GM18498 (cell line): ENCODE measurements at regions not wholly inside any gene's neighbourhood (a gene's known extent, or its start where the extent isn't known, plus 50 kb on each side); places are given as distances from the start of the nearest gene placed in this dataset.

Source experiments
- ATAC-seq: cut with Tn5 transposase; IDR thresholded peaks from one replicate; pipeline ENCODE4 v1.9.1; 2021; ENCODE audit warnings: mild to moderate bottlenecking, moderate library complexity; ENCODE audit not compliant: unreplicated experiment

- no peak for ATAC-seq
Measured at GRCh38 chr6:26280407-26280806, 84.6 kb upstream of the BTN3A2 start.

DNA sequence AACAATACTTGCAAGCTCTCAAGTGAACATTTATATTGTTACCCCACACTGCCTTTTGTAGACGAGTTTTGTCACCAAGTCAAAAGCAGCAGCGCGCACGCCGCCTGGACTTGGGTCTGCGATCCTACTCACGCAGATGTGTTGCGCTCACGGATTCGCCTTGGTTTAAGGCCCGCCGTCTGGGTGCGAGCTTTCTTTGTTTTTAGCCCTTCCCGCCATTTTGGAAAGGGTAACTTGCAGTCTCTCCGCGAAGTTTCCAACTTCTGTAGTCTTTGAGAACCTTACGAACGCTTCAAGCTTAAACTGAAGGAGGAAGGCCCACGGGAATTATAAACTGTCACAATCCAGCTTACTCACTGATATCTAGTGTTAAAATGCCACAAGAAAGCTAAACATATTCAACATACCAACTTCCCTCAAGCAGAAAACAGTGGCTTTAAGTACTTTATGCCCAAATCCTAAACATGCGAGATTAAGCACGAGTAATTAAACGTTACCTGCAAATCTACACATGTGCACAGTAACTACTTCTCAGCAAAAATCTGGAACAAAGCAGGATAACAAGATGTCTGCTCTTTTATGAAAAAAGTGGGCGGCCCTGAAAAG, 80.4 kb upstream of the BTN3A2 start:
- no peak for ATAC-seq

DNA sequence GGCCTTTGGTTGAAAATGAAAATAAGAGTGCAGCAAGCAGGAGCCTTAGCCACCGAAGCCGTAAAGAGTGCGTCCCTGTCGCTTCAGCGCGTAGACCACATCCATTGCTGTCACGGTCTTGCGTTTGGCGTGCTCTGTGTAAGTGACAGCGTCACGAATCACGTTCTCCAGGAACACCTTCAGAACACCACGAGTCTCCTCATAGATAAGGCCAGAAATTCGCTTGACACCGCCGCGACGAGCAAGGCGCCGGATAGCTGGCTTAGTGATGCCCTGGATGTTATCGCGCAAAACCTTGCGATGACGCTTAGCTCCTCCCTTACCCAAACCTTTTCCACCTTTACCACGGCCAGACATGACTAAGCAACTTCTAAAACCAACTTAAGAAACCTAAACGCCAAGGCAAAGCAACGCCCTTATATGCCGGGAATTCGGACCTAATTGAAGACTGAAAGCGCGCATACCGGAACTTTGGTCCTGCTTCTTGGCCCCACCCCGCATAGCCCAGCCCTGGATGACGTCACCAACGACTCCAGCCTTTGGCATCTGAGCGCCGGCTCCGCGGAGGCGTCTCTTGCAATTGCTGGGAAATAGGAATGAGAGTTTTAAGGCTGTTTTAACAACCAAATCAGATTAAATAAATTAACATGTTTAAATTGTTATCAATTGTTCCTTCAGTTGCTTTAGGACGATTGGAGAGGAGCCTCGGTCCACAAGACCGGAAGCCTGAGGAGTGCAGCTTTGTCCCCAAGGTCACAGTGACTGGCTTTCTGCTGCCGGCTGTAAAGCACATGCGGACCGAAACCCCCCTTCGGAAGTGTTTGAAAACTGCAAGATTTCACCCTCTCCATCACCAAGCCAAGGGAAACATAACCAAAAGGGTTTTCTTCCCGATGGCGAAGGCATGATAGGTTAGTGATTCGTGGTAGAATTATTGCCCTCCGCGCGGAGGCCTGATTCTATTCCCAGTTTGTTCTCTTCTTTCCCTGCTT, 79.6 kb upstream of the BTN3A2 start:
- peak; percentile 73 for ATAC-seq

GRCh38 chr6:26286168-26286877, 78.7 kb upstream of the BTN3A2 start:
- no peak for ATAC-seq

GRCh38 chr6:26288155-26288554, 76.8 kb upstream of the BTN3A2 start:
- no peak for ATAC-seq

DNA sequence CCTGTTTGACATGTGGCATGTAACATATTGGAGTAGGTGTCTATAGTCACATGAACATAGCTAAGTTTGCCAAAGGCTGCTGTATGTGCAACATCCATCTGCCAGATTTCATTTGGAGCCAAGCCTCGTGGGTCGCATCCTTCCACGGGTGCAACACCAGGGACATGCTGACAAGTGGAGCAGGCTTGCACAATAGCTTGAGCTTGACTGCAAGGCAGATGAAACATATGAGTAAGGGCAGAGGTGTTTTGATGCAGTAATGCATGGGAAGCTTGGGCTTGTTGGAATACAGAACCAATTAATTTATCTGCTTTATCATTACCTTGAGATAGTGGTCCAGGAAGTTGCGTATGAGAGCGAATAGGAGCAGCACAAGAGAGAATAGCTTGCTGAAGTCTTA, 74.1 kb upstream of the BTN3A2 start:
- ATAC-seq = no peak

GRCh38 chr6:26292709-26293108, 72.3 kb upstream of the BTN3A2 start:
- no peak for ATAC-seq

GRCh38 chr6:26294302-26294701, 70.7 kb upstream of the BTN3A2 start:
- no peak for ATAC-seq

DNA sequence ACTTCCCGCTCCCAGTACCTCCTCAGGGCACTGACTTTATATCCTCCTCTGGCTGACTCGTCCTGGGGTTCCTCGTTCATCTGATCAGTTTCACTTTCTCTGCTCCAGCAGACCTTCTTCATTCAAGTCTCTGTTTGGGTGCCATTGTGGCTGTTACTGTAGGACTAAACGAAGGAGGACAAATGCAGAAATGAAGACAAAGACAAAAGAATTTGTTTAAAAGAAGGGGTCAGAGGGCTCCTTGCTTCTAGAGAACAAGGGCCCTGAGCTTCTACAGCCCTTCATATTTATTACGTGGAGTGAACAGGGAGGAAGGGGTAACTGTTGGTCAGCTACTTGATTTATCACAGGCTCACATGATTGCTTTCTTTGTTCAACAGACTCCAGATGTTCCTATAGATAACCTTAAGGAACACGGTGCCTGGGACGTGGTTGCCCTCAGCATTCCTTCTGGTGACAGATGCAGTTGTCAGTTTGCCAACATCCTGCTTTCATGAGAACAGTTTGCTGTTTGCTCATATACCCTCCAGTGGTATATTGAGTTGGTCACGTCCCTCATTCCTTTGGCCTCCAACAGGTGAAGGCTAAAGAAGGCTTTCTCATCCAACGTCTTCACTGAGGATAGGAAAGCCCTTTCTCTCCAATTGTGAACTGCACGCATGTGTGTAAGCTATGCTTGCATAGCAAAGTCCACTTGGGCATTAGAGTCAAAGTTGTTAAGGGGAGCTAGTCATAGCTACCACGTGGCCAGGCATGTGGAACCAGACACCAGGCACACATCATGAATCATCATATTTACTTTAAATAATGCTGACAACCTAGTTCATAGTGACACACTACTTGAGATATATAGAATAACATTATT, 69.1 kb upstream of the BTN3A2 start:
- no peak for ATAC-seq

DNA sequence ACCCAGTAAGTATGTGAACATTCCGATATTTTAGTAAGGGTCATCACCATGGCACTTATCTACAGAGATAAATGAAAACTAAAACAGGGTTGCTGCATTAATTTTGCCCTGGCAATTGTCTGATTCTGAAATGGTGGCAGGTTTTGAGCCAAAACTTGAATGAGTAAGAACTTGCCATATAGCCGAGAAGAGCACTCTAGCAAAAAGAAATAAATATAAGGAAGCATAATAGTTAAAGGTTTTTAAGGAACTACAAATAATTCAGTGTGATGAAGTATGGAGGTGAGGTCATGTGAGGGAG, 68.5 kb upstream of the BTN3A2 start:
- no peak for ATAC-seq

DNA sequence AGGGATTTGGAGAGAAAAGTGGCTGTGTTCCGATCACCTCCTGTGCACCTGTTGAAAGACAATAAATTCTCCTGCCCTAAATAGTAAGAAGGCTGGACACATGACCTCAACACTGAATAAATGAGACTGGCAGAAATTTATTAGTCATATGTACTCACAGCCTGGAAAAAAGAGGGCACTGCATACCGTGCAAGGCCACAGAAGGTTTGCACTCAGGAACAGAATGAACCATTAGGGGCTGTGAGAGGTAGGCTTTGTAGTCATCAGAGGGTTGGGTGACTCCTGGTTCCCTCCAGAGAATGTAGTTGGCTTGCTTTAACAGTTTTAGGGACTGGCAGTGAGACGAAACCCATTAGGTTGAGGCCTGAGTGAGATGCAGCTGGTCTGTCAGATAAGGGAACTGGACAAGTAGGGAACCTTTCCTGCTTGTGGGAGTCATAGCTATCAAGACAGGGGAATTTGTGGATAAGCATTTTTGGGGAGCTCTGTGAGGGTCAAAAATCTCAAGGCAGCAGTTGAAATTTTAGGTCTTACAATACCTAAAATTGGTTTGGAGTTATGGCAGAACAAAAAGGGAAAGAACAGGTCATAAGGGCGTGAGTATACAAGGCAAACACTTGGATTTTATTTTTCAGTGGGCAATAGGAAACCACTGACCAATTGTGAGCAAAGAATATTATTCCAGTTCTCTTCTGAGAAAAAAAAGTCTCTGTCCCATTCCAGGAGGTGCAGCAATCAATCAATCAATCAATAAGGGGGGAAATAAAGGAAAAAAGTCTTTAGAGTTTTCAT, 67.9 kb upstream of the BTN3A2 start:
- ATAC-seq = no peak

DNA sequence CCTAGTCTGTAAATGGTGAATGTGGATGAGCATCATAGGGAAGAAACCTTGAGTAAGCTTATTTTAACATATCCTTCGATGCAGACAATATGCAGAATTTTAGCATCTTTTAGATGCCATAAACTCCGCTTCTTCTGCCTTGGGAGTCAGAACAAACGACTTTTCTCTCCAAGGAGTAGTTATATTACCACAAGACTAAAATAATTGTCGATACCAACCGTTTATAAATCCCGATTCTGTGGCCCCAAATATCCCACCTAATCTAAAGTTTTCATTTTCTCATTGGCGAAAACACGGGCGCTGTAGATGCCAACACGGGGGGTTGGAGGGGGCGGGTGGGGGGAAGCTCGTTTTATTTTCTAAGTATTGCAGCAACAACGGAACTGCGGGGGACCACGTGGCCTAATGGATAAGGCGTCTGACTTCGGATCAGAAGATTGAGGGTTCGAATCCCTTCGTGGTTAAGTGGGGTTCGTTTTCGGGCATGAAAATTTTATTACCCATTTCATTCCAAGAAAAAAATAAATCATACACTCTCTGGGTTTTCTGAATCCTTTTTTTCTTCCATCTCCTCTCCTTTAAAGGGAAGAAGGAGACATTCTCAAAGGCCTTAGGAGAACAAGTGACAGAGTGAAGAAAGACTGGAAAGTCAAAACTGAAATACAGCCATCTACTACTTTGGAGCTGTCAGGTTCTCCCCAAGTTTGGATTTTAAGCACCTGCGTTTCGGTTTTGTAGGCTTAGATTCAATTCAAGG, 65.5 kb upstream of the BTN3A2 start:
- no peak for ATAC-seq

GRCh38 chr6:26300043-26300331, 65.0 kb upstream of the BTN3A2 start:
- ATAC-seq = no peak

GRCh38 chr6:26300359-26300758, 64.6 kb upstream of the BTN3A2 start:
- ATAC-seq = no peak

GRCh38 chr6:26300828-26301227, 64.2 kb upstream of the BTN3A2 start:
- no peak for ATAC-seq

- ATAC-seq = no peak
Measured at GRCh38 chr6:26301638-26302037, 63.4 kb upstream of the BTN3A2 start.

- no peak for ATAC-seq
Measured at GRCh38 chr6:26302941-26303559, 61.9 kb upstream of the BTN3A2 start.

GRCh38 chr6:26304213-26304796, 60.7 kb upstream of the BTN3A2 start:
- ATAC-seq = no peak
